SKM-1 (cell line): ENCODE measurements at regions not wholly inside any gene's neighbourhood (a gene's known extent, or its start where the extent isn't known, plus 50 kb on each side); places are given as distances from the start of the nearest gene placed in this dataset.
"Not testable (repeated sequence)": the region's sequence is repeated elsewhere in the genome, so short reads cannot be mapped to it uniquely, and the experiment has no call there.

Experiments
- DNase-seq: peaks from one replicate; lab custom pipeline; 2025; ENCODE audit not compliant: unreplicated experiment; lab: John Stamatoyannopoulos, UW

DNA sequence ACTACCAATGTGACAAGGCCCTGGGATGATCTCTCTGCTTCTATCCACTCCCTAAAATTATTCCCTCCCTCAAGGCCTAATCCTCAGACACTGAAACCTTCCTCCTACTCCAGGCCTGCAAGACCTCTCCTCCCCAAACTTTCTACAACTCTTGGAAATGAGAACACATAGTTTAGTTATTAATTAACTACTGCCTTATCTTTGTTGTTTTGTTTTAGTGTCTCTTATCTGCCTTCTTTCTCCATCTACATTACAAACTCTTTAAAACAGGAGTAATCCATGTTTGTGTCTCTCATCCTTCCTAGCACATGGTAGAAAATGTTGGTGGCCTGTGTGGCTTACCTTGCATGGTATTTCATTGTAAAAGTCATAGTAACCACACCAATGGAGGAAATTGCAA is 139.9 kb upstream of the G2E3 start:
- no peak for DNase-seq

DNA sequence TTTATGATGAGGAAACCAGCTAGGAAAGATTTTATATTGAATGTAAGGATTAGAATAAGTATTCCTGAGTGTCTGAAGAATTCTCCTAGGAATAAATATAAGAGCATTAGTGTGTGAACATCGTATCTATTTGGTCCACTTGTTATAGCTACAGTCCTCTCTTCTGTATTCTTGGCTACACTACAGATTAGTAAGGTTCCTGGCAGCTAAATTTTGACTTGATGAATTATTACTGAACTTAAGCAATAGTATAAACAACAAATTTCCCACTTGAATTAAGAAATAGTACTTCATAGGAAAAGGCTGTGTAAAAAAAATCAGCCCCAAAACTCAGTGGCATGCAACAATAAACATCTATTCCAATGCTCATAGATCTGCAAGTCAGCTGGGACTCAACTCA is 138.4 kb upstream of the G2E3 start:
- DNase-seq: no peak

DNA sequence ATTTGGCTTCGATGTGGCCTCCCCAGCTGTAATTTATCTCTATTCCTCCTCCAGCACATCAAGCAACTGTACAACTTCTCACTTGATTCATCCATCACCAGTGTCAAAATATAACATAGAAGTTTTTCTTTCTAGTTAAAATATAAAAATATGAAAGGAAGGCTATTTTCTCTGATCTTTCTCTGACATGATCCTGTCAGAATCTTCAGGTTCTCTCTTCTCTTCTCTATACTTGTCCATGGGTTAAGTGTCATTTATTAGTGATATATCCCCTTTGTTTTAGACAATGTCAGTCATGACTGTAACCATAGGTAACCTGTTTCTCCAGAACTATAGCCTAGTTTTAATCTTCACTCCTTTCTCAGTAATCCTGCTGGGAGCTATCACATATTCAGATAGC is 132.5 kb upstream of the G2E3 start:
- DNase-seq: no peak

DNA sequence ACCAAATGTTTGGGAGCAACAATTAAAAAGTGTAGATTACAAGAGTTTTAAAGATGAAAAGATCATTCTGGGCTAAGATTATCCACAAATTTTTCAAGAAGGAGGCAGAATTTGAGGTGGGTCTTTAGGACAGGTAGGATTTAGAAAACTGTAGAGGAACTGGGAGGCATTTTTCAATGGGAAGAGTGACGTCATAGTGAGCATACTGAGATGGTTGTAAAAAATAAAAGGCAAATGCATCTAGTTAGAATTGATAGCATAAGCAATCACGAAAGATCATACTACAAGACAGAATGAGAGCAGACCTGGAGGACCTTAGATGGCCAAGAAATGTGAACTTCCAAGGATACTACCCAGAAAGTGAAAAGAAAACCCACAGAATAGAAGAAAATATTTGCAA is 131.6 kb upstream of the G2E3 start:
- DNase-seq: no peak

DNA sequence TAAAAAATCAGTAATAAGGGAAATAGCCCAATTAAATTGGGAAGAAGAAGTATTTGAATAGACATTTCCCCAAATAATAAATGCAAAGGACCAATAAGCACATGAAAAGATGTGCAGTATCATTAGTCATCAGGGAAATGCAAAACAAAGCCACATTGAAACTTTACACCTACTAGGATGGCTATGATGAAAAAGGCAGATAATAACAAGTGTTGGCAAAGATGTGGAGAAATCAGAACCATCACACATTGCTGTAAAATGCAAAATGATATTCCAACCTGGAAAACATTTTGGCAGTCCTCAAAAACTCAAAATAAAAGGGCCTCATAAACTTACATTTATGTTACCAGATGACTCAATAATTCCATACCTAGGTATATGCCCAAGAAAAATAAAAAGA is 131.1 kb upstream of the G2E3 start:
- DNase-seq: no peak

DNA sequence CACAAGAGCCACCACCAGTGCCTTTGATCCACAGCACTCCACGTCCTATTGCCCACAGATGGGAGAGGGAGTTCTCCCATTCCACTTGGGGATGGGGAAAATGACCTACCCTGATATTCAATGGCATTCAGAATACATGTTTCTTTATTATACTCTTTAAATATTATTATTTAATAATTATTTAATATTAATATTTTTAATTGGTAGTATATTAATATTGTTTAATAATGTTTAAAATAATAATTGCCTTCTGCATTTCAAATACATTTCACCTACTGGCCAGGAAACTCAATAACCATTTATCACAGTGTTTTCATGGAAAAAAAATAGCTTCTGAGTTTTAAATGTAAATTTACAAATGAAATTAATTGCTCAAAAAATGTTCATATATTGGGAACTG is 127.4 kb upstream of the G2E3 start:
- DNase-seq: no peak

DNA sequence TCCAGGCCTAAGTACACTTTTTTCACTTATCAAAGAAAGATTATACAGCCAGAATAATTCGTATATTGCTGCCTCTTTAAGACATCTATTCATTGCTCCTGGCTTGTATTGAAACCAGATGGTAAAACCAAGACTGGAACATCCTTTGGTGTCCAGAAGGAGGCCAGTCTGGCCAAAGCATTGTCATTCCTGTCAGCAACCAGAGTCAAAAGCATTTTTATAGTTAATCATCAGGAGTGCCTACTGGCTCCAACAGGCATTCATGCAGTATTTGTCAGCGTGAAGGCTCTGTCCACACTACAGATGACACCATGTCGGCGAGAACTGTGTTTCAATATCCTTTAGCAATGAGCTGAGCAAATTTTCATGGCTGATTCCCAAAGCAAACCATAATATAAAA is 118.0 kb upstream of the G2E3 start:
- DNase-seq: no peak

DNA sequence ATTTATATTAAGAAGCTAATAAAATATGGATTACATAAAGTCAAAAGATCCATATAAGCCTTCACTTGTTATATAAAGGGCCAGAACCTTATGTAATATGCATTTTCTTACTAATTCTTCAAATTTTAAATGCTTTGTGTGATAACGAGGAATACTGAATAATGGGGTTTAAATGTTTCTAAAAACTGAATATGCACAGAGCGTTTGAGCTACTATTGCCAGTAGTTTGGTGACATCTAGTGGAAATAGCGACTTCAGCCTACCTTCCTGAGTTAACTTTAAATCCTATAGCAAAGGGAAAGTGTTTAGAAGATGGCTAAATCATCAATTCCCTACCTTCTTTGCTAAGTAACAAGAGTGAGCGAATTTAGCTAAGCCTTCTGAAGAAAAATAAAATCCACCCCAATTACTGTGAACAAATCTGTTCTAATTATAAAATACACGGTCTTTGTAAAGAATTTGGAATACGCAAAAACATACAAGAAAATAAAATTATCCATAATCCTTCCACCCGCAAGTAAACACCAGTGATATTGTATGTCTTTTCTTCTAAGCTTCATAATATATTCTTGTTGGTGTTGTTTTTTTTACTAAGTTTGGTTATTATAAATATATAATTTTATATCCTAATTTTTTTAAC is 115.5 kb upstream of the G2E3 start:
- no peak for DNase-seq

DNA sequence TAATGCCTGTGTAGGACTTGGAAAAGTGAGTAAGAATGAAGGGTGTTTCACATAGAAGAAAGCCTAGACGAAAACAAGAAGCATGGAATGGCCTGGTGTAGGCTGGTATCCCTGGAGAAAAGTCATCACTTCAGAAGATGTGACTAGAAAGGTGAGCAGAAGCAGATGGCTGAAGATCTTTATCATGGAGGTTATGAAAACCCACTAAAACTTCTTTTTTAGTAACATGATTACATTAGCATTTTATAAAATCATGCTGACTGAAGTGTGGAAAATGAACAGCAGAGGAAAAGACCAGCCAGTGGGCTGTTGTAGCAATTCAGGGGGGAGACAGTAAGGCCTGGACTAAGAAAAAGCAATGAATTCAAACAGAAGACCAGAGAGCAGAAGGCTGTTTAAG is 114.5 kb upstream of the G2E3 start:
- no peak for DNase-seq

DNA sequence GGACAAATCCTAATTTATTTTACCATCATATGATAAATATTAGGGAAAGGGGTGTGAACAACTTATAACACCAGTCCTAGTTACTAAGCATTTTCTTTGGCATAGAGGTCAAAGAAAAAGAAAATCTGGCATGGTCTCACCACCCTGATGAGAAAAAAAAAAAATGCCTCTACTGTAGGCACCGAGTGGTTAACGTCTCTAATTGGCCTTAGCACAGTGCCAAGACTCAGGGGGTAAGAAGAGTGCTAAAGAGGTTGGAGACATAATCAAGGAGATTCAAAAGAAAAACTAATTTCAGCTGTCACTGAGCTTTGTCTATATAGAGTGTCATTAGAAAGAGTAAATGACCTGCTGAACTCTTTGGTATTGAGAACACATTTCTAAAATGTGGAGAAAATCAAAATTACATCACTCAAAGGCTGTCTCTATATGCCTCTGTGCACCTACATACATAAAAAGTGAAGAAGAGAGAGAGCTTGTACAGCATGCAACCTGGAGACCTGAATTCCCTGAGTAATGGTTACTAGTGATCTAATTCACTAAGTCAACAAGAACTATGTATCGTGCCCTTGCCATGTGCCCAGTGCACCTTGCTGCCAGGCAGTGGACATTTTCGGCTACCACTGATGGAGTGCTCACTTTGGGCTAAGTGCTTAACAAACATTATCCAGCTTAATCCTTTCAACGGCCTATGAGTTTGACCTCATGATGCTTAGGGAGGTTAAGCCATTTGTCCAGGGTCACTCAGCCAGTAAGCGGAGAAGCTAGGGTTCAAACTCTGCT is 113.8 kb upstream of the G2E3 start:
- DNase-seq: no peak

DNA sequence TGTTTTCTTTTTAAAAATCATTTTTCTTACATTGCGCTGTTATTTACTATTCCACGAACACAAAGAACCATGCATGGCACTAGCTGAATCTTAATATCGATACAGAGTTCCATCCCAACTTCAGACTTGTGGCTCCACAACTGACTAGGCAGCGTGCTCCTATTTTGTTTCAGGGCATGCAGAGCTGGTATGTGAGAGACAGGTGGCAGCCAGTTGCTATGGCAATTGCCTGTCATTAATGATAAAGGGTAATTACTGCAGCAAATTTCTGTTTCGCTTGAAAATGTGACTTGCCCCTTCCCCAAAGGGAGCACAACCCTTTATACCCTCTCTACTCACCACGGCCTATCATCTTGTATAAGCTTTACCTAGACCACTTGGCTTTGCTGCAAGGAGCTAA is 113.1 kb upstream of the G2E3 start:
- no peak for DNase-seq

DNA sequence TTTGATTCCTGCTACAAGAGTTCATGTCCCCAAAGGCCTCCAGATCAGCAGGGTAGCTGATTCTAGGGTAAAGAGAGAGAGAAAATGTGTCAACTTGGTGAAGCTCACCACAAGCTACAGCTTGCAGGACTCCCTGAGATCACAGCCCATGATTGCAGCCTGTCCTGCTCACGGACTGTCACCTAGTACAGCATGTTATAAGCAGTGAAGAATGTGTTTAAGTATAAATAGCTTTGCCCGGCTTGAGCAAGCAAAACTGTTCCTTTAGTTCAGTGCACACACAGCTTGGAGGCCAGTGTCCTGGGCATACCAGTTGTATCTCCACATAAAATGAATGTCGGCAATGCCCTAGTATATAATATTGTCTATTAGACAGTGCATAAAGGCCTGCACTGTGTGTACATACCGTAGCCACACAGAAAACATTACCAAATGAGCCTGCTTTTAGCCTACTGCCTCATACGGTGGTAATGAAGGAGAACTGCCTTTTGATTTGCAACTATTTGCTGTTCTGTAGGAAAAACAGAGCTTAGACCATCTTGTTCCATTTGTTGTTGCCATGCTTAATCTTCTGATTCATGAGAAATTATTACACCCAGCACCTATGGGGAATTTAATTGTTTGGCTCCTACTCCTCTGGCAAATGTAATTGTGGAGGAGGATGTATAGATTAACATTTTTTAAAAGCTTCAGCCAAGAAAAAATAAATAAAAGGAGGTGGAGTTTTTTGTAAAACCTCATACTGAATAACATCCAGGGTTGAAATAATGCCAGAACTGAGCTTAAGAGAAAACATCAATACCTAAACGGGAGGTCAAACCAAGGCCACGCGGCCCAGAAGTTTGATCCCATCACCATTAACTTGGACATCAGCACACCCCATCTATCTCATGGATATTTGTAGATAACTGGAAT is 108.1 kb upstream of the G2E3 start:
- no peak for DNase-seq

DNA sequence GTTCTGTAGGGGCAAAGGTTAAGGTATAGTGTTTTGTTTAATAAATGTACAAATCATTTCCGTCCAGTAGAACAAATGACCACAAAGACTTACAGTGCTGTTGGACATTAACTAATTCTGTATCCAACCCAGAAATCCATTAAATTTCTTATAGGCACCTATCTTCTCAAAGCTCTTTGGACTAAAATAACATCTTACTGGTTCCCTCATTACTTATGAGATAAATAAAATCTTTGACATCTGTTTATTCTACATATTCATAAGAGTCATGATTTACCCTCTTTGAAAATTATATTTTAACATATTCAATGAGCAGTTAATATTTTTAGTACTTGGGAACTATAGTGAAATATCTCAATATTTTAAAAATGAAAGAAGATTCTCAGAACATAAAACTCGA is 102.7 kb upstream of the G2E3 start:
- DNase-seq: no peak

DNA sequence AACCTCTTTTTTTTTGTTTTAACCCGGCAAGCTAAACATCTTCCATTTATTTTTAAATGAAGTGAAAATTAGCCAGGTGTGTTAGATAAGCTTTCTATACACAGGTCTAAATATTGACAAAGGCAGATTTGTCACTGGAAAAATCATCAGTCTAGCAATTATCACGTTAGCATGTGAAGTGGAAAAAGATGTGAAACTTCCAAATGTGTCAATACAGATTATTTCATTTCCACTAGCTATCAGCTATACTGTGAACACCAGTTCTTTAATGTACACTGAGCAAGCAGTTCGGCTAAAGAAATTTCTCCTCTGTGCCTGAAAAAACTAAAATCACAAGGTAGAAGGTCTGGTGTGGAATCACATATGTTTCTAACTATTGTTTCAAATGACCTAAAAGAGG is 96.6 kb upstream of the G2E3 start:
- no peak for DNase-seq

DNA sequence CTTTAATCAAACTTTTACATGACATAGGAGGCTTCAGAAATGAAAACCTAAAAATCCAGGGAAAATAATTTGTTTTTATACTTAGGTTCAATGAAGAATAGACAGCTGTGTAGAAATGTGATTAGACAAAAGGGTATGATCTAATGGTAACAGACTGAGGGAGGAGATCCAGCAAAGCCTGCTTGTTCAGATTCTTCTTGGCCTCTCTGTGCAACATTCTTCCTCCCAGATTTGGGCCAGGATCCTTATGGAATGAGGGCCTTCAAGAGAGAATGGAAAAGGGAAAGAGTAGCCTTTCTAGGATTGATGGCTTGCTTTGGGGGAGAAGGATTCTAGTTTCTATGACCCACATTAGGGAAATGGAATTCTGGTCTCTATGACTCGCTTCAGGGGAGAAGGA is 94.5 kb upstream of the G2E3 start:
- no peak for DNase-seq

DNA sequence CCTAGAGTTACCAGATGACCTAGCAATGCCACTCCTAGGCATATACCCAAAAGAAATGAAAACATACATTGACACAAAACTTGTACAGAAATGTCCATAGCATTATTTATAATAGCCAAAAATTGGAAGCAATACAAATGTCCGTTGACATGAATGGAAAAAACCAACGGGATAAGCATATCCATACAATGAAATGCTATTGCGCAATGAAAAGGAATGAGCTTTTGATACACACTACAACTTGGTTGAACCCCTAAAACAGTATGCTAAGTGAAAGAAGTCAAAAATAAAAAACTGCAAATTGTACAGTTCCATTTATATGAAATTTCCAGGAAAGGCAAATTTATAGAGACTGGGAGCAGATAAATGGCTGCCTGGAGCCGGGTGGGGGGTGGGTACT is 90.6 kb upstream of the G2E3 start:
- no peak for DNase-seq

DNA sequence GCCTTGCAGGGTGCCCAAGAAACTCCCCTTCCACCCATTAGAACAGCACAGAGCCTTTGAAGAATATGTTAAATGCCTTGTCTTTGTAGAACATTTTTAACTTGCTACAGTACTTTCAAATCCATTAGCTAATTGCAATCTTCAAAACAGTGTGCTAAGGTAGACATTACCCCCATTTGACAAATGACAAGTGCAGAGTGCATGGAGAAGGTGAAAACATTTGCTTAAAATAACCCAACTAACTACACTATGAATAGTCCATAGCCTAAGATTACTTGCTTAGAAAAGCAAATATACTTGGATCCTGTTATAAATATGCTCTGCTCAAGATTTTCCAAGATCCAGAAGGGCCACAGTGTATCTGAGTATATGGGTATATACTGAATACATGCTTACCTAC is 87.0 kb upstream of the G2E3 start:
- no peak for DNase-seq

DNA sequence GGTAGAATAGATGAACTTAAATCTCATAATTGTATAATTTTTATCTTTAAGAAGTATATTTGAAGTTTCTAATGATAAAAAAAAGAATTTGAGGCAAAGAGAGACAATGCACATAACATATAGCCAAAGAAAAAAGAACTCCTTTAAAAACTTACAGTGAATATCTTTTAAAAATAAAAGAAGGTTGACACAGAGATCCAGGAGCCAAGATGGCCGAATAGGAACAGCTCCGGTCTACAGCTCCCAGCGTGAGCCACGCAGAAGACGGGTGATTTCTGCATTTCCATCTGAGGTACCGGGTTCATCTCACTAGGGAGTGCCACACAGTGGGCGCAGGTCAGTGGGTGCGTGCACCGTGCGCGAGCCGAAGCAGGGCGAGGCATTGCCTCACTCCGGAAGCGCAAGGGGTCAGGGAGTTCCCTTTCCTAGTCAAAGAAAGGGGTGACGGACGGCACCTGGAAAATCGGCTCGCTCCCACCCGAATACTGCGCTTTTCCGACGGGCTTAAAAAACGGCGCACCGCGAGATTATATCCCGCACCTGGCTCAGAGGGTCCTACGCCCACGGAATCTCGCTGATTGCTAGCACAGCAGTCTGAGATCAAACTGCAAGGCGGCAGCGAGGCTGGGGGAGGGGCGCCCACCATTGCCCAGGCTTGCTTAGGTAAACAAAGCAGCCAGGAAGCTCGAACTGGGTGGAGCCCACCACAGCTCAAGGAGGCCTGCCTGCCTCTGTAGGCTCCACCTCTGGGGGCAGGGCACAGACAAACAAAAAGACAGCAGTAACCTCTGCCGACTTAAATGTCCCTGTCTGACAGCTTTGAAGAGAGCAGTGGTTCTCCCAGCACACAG is 84.9 kb upstream of the G2E3 start:
- DNase-seq: not testable (repeated sequence)

DNA sequence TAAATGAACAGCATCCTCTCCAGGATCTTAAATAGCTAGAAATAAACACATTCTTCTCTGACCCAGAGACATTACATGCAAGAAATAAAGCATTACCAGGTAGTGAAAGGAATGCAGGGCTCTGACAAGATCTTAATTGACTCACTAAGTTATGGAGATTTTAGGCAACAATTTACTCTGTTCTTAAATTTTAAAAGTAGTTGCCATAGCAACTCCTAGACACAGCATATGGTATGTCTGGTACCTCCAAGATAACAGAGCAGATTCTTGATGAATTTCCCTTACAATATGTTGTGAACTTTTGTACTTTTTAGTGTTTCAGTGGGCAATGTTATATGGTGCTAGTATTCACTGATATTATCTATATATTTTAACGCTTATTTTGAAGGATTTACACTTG is 76.7 kb upstream of the G2E3 start:
- no peak for DNase-seq

DNA sequence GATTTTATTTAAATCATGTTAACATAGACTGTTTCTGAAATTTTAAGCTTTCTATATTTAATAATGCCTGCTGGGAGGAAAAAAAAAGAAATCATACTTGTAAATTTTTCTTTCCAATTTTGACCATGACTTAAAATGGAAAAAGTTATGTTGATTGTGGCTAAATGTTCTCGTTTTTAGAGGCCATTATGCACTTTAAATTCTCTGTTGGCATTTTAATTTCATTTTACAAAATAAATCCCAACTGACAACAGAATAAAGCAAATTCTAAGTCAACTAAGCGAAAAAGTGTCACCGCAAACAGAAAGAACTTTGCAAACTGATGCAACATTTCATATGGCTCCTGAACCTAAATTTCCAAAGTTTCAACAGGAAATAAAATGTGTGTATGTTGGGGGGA is 74.8 kb upstream of the G2E3 start:
- DNase-seq: no peak

DNA sequence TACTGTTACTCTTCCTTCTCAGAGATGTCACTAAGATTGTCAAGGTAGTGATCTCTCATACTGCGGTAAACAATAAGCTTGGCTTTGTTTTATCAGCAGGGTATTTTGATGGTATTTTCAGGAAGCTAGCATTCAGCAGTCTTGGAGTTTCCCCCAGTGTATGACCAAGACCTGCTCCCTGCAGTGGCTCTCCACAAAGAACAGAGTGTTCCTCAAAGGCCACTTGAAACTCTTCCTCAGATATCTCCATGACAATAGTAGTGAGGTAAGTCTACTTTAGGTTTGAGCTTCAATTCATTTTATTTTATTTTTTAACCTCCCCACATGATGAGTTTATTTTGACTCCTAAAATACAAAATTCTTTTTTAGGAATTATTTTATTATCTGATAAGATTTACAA is 74.0 kb upstream of the G2E3 start:
- no peak for DNase-seq
